Activated naive CD4-positive, alpha-beta T cell treated with anti-CD3 and anti-CD28 coated beads, Interleukin-2, amount 50 U/mL, for 72 hours (primary cell): ENCODE measurements at regions not wholly inside any gene's neighbourhood (a gene's known extent, or its start where the extent isn't known, plus 50 kb on each side); places are given as distances from the start of the nearest gene placed in this dataset.
"Not testable (repeated sequence)": the region's sequence is repeated elsewhere in the genome, so short reads cannot be mapped to it uniquely, and the experiment has no call there.

Experiments used
- ATAC-seq, 2 donors: fragments of 150-1000 bp; cut with Tn5 transposase; 2 replicates each; pipeline ENCODE4 v1.10.0; 2021; ENCODE audit warnings: mild to moderate bottlenecking in 2 of 2, moderate library complexity in 2 of 2
- DNase-seq, 2 donors: peaks; one replicate each; pipeline ENCODE4 v3.0.0; 2021 to 2022; ENCODE audit warnings: low spot score in 2 of 2
- H3K27ac Mint-ChIP-seq, 2 donors: one replicate each; pipeline ENCODE4 v1.8.0; 2022; ENCODE audit warnings: mild to moderate bottlenecking in 2 of 2, mixed read lengths in 2 of 2
- H3K36me3 Mint-ChIP-seq, 2 donors: one replicate each; pipeline ENCODE4 v1.8.0; 2022; ENCODE audit warnings: mixed read lengths in 2 of 2
- H3K9me3 Mint-ChIP-seq, 2 donors: one replicate each; pipeline ENCODE4 v1.8.0; 2022; ENCODE audit warnings: mixed read lengths in 2 of 2

DNA sequence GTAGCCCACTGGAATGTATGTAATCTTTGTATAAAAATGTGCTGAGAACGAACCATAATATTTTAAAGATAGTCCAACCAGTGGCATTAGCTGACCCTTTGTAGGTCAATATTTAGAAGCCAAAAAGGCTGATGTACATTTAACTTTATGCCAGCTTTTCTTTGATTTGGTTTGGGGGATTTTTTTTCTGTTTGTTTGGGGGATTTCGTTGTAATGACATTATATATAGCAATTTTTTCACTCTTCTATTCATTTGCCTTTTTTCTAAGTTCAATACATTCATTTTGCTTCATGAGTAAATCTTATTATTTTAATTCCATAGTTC, 382.0 kb upstream of the NOCT start:
- Mint-ChIP-seq H3K27ac (no peak overlapping the region), H3K36me3 (no peaks in the 10 kb centered on the region), H3K9me3 (peaks cover 8 to 12% of the 10 kb centered on the region in 2 donors)
- DNase-seq, result no peak
- no peak for ATAC-seq

- no peak for DNase-seq
- Mint-ChIP-seq H3K36me3 (no peaks in the 10 kb centered on the region), H3K27ac (no peak overlapping the region), H3K9me3 (peaks cover 8 to 12% of the 10 kb centered on the region in 2 donors)
- no peak for ATAC-seq
Observed at GRCh38 chr4:138632856-138633579, 382.6 kb upstream of the NOCT start.

DNA sequence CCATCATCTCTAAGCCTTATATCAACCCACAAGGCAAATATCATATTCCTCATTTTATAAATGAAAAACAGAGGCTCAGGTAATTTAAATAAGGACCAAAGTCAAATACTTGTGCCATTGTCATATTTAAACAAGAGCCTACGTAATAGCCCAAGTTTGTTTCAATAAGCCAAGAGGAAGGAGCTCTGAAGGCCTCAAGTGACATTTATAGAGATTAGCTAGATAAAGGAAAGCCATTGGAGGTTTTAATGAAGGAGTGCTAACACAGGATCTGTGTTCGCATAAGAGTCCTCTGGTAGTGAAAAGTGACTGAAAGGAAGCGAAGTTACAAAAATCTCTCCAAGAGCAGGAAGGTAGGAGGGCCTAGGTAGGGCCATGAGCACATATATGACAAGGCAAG, 384.9 kb upstream of the NOCT start:
- ATAC-seq (no peak), DNase-seq (no peak)
- H3K27ac Mint-ChIP-seq, result no peak overlapping the region
- H3K36me3 Mint-ChIP-seq, result no peaks in the 10 kb centered on the region
- peaks cover 8 to 12% of the 10 kb centered on the region in 2 donors for H3K9me3 Mint-ChIP-seq

GRCh38 chr4:138629669-138630068, 385.9 kb upstream of the NOCT start:
- Mint-ChIP-seq H3K27ac (no peak overlapping the region), H3K36me3 (no peaks in the 10 kb centered on the region), H3K9me3 (peaks cover 7 to 8% of the 10 kb centered on the region in 2 donors)
- no peak for ATAC-seq
- no peak for DNase-seq

DNA sequence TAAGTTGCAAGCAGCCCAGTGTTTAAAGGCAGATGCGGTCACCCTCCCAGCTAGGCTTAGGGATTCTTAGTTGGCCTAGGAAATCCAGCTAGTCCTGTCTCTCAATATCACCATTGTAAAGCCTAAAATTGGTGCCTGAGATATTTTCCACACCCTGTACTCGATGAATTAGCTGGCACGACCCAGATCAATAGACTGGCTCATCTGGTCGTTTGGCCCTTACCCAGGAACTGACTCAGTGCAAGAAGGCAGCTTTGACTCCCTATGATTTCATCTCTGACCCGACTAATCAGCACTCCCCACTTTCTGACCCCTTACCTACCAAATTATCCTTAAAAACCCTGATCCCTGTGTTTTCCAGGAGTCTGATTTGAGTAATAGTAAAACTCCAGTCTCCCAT, 384.9 kb upstream of the SLC7A11 start:
- no peaks in the 10 kb centered on the region for H3K36me3 Mint-ChIP-seq
- peaks cover 0 to 13% of the 10 kb centered on the region in 2 donors for H3K9me3 Mint-ChIP-seq
- no peak for DNase-seq
- ATAC-seq, result no peak
- H3K27ac Mint-ChIP-seq, result no peak overlapping the region

DNA sequence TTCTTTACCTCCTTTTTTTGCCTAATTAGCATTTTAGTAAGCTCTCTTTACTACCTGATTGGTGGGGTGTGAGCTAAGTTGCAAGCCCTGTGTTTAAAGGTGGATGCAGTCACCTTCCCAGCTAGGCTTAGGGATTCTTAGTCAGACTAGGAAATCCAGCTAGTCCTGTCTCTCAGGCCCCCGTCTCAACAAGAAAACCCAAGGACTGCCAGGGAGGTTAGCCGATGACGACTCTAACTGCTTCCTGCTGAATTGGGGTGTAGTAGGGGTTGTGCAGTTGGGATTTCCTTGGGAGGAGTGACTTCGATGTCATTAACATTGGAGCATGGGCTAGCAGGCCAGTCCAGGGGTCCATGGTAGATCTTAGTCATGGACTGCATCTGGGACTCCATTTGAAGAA, 380.2 kb upstream of the SLC7A11 start:
- H3K27ac Mint-ChIP-seq, ATAC-seq, H3K36me3 Mint-ChIP-seq, DNase-seq: not testable (repeated sequence)
- peaks cover 0 to 13% of the 10 kb centered on the region in 2 donors for H3K9me3 Mint-ChIP-seq

DNA sequence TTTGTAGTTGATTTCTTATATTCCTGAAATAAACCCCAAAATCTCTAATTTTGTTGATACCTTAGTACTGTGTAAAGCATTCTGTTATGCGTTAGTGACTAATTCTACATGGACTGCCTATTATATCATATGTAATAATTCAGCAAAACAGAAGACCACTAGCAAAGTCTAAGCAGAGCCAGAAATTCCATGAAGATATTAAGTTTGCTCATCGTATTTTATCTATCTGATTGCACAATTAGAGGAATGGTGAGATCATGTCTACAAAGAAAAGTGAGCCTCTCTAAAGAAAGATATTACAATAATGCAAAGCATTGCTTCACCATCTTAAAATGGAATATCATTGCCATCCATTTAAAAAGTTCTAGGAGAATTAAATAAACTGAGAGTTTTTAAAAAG, 374.6 kb upstream of the SLC7A11 start:
- no peak for DNase-seq
- Mint-ChIP-seq H3K27ac (no peak overlapping the region), H3K36me3 (no peaks in the 10 kb centered on the region), H3K9me3 (no peaks in the 10 kb centered on the region)
- no peak for ATAC-seq

DNA sequence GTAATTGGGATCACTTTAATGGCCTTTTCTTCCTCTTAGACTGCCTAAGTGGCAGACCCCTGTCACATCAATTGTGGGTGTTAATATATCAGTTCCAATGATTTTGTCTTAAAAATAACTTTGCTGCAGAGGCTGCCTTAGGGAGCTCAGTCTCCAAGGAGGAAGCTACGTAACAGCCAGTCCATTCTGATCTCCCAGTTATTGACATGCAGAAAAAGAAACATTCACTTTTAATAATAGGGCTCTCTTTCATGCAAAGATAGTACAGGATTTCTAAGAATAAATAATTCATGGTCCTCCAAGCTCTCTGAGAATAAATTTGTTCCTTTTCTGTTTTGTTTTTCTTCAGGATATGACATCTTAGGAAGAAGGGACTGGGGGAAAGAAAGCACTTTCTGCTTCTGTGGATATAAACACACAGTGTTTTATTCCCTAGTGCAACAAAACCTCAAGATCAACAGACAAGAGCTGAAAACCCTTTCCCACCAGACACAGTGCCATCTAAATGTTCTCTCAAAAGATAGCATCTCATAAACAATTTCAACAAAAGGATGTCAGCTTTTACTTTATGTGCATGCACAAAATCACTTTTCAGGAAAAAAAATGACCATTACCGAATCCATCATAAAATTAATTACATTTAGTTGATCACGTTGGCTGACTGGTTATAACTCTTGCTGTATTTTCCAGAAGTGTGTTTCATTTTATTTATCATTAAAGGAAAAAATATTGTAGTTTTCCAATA, 372.4 kb upstream of the SLC7A11 start:
- Mint-ChIP-seq H3K9me3 (no peaks in the 10 kb centered on the region), H3K27ac (no peak overlapping the region), H3K36me3 (no peaks in the 10 kb centered on the region)
- DNase-seq, result no peak
- ATAC-seq, result no peak

- no peaks in the 10 kb centered on the region for H3K36me3 Mint-ChIP-seq
- ATAC-seq (no peak), DNase-seq (no peak)
- H3K27ac Mint-ChIP-seq, result no peak overlapping the region
- no peaks in the 10 kb centered on the region for H3K9me3 Mint-ChIP-seq
Observed at GRCh38 chr4:138612428-138612827, 370.3 kb upstream of the SLC7A11 start.

DNA sequence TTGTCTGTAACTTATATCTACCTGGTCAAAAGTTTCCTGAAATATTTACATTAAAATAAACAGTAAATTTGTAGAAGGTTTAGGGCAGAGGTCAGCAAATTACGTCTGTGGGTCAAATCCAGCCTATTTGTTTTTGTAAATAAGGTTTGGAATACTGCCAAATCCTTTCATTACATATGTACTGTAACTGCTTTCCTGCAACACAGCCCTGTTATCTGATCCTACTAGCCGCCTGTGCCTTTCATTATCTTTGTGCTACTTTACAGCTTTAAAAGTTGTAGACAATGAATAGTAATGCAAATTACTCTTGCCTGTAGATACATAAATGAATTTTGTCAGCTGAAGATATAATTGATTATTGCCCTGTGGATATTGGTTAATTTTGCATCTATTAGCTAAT, 369.6 kb upstream of the SLC7A11 start:
- Mint-ChIP-seq H3K36me3 (no peaks in the 10 kb centered on the region), H3K27ac (no peak overlapping the region), H3K9me3 (no peaks in the 10 kb centered on the region)
- ATAC-seq (no peak), DNase-seq (no peak)

- H3K36me3 Mint-ChIP-seq, result no peaks in the 10 kb centered on the region
- H3K9me3 Mint-ChIP-seq, result no peaks in the 10 kb centered on the region
- DNase-seq (no peak), ATAC-seq (no peak)
- H3K27ac Mint-ChIP-seq, result no peak overlapping the region
Observed at GRCh38 chr4:138611017-138611416, 368.9 kb upstream of the SLC7A11 start.

DNA sequence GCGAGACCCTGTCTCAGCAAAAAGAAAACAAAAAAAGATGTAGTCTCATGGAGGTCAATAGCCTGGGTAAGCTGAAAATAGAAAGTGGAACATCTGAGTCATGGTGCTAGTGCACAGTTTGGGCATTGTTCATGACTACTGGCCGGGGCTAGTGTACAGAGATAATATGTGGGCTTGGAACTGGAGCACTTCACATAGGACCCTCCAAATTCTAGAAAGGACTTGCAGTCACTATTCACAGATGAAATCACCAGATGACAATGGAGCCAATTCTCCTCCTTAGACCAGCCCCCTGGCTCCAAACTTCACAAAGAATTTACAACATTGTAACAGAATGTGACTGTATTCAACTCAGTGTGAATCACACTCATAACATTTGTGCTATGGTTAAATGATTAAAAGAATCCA, 367.8 kb upstream of the SLC7A11 start:
- DNase-seq (no peak), ATAC-seq (no peak)
- no peak overlapping the region for H3K27ac Mint-ChIP-seq
- H3K9me3 Mint-ChIP-seq, result no peaks in the 10 kb centered on the region
- H3K36me3 Mint-ChIP-seq, result no peaks in the 10 kb centered on the region

DNA sequence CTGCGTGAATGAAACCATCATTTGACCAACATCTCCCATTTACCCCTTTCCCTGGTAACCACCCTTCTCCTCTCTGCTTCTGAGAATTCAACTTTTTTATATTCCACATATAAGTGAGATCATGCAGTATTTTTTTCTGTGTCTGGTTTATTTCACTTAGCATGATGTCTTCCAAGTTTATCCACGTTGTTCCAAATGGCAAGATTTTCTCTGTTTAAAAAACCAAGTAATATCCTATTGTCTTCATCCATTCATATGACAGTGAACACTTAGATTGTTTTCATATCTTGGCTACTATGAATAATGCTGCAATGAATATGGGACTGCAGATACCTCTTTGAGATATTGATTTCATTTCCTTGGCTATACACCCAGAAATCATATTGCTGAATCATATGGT, 362.4 kb upstream of the SLC7A11 start:
- DNase-seq, result no peak
- H3K36me3 Mint-ChIP-seq, result no peaks in the 10 kb centered on the region
- no peak for ATAC-seq
- no peak overlapping the region for H3K27ac Mint-ChIP-seq
- peaks cover 0 to 3% of the 10 kb centered on the region in 2 donors for H3K9me3 Mint-ChIP-seq

- DNase-seq (no peak), ATAC-seq (no peak)
- Mint-ChIP-seq H3K9me3 (peaks cover 0 to 3% of the 10 kb centered on the region in 2 donors), H3K36me3 (no peaks in the 10 kb centered on the region), H3K27ac (no peak overlapping the region)
Observed at GRCh38 chr4:138602664-138603063, 360.5 kb upstream of the SLC7A11 start.

DNA sequence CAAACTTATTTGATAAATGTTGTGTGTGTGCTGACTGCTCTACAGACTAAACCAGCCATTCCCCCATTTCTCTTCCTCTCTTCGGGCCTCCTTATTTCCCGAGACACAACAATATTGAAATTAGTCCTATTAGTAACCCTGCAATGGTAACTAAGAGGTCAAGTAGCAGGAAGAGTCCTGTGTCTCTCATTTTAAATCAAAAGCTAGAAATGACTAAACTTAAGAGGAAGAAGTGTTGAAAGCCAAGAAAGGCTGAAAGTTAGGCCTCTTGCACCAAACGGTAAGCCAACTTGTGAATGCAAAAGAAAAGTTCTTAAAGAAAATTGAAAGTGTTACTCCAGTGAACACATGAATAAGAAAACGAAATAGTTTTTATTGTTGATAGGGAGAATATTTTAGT, 357.8 kb upstream of the SLC7A11 start:
- Mint-ChIP-seq H3K9me3 (peaks cover 0 to 3% of the 10 kb centered on the region in 2 donors), H3K27ac (no peak overlapping the region), H3K36me3 (no peaks in the 10 kb centered on the region)
- no peak for ATAC-seq
- no peak for DNase-seq

DNA sequence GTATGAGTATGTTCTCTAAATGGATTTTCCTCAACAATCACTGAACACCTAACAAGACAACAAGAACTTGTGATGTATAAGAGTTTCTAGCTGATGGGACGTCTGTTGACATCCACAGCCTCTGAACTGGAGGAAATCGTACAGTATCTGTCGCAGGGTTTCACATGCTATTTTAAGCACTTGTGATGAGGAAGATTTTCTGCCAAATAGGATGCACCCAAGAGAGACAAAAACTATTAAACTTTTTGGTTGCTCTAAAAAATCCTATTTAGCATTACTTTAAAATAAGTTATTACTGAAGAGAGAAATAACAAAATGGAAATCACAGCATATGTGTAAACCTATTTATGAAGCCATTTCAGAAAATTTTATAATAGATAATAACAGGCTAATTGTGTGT, 356.1 kb upstream of the SLC7A11 start:
- ATAC-seq (no peak), DNase-seq (no peak)
- no peak overlapping the region for H3K27ac Mint-ChIP-seq
- no peaks in the 10 kb centered on the region for H3K9me3 Mint-ChIP-seq
- H3K36me3 Mint-ChIP-seq, result no peaks in the 10 kb centered on the region

DNA sequence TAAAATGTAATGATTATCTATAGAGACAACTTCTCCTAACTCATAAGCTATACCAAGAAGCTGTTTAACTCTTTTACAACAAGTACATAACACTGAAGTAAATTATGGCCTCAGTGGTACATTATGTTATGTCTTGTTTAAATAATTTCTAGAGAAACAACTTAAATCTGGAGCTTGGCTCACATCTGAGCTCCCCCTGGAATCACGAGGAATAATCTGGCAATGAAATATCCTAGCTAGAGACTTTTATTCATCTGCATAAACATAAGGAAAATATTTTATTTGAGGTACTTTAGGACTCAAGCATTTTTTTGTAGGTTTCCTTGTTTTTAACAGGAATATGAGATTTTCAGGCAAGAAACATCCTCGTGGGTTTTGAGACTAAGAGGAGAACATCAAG, 354.7 kb upstream of the SLC7A11 start:
- H3K36me3 Mint-ChIP-seq, result no peaks in the 10 kb centered on the region
- no peak for ATAC-seq
- H3K9me3 Mint-ChIP-seq, result no peaks in the 10 kb centered on the region
- no peak overlapping the region for H3K27ac Mint-ChIP-seq
- DNase-seq, result no peak
